Neural cell (in vitro differentiated cells): ENCODE measurements at regions not wholly inside any gene's neighbourhood (a gene's known extent, or its start where the extent isn't known, plus 50 kb on each side); places are given as distances from the start of the nearest gene placed in this dataset.

Experiments
- EP300 ChIP-seq: fragments of 450-650 bp; conservative IDR thresholded peaks from 2 replicates; pipeline ENCODE4 v1.6.1; 2014; ENCODE audit warnings: antibody characterized with exemption, mild to moderate bottlenecking, moderate library complexity; ENCODE audit not compliant: poor library complexity, severe bottlenecking
- EZH2 ChIP-seq: fragments of 200-600, 300-800 bp; shearing (Covaris generic), sonication (generic); IDR thresholded peaks from 2 replicates; pipeline ENCODE4 v1.6.1; 2014; ENCODE audit warnings: antibody characterized with exemption, low read length, borderline replicate concordance, mild to moderate bottlenecking; ENCODE audit not compliant: insufficient read depth, poor library complexity, severe bottlenecking
- POLR2AphosphoS5 ChIP-seq: IDR thresholded peaks from 2 replicates; pipeline ENCODE4 v1.6.1; 2012
- RAD21 ChIP-seq: fragments of 450-650 bp; conservative IDR thresholded peaks from 2 replicates; pipeline ENCODE4 v1.6.1; 2014; ENCODE audit warnings: antibody characterized with exemption, mild to moderate bottlenecking, moderate library complexity
- TAF1 ChIP-seq: IDR thresholded peaks from 2 replicates; pipeline ENCODE4 v1.6.1; 2012; ENCODE audit warnings: low read depth
- TF ChIP-seq, protein P1 (sequence below): fragments of 450-650 bp; IDR thresholded peaks from 2 replicates; pipeline ENCODE4 v1.5.1; 2014; ENCODE audit warnings: antibody characterized with exemption, mild to moderate bottlenecking, moderate library complexity; ENCODE audit not compliant: poor library complexity, severe bottlenecking
- TF ChIP-seq, protein P2 (sequence below): IDR thresholded peaks from 2 replicates; pipeline ENCODE4 v1.6.1; 2012; ENCODE audit warnings: borderline replicate concordance

DNA sequence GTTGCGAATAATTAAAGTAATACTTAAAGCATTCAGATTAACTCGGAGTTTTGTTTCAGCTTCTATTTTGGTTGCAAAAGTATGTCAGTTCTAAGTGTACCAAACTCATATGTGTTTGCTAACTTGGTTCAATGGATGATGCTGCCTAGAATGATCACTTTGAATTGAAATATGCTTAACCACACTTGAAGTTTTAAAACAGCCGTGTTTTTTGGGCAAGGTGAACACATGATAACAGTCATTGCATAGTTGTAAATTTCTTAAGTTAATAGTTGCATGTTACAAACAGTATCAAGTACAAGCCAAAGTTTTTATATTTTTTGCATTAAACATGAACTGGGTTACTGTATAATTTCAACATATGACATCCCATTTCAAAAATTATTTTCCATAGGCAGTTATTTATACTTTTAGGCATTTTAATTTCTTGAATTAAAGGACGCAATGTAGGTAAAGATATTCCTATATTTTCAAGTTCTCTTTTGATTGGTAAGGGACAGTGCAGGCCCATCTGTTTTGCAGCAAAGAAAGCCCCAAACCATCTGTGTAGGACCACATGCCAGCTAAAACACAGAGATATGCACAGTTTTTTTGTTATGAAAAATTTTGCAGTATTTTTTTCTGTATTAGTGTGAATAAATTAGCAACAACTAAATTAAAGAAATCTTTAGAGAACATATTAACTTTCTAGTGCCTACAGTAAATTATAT, 575.5 kb downstream of the PRKD1 start:
- TF ChIP-seq EZH2 (no peak), POLR2AphosphoS5 (no peak), EP300 (no peak), TAF1 (no peak), RAD21 (no peak)
- TF ChIP-seq, protein P1, sequence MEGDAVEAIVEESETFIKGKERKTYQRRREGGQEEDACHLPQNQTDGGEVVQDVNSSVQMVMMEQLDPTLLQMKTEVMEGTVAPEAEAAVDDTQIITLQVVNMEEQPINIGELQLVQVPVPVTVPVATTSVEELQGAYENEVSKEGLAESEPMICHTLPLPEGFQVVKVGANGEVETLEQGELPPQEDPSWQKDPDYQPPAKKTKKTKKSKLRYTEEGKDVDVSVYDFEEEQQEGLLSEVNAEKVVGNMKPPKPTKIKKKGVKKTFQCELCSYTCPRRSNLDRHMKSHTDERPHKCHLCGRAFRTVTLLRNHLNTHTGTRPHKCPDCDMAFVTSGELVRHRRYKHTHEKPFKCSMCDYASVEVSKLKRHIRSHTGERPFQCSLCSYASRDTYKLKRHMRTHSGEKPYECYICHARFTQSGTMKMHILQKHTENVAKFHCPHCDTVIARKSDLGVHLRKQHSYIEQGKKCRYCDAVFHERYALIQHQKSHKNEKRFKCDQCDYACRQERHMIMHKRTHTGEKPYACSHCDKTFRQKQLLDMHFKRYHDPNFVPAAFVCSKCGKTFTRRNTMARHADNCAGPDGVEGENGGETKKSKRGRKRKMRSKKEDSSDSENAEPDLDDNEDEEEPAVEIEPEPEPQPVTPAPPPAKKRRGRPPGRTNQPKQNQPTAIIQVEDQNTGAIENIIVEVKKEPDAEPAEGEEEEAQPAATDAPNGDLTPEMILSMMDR, result no peak
- TF ChIP-seq, protein P2, sequence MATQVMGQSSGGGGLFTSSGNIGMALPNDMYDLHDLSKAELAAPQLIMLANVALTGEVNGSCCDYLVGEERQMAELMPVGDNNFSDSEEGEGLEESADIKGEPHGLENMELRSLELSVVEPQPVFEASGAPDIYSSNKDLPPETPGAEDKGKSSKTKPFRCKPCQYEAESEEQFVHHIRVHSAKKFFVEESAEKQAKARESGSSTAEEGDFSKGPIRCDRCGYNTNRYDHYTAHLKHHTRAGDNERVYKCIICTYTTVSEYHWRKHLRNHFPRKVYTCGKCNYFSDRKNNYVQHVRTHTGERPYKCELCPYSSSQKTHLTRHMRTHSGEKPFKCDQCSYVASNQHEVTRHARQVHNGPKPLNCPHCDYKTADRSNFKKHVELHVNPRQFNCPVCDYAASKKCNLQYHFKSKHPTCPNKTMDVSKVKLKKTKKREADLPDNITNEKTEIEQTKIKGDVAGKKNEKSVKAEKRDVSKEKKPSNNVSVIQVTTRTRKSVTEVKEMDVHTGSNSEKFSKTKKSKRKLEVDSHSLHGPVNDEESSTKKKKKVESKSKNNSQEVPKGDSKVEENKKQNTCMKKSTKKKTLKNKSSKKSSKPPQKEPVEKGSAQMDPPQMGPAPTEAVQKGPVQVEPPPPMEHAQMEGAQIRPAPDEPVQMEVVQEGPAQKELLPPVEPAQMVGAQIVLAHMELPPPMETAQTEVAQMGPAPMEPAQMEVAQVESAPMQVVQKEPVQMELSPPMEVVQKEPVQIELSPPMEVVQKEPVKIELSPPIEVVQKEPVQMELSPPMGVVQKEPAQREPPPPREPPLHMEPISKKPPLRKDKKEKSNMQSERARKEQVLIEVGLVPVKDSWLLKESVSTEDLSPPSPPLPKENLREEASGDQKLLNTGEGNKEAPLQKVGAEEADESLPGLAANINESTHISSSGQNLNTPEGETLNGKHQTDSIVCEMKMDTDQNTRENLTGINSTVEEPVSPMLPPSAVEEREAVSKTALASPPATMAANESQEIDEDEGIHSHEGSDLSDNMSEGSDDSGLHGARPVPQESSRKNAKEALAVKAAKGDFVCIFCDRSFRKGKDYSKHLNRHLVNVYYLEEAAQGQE, result no peak
